MV-4-11 (cell line): ENCODE measurements at regions not wholly inside any gene's neighbourhood (a gene's known extent, or its start where the extent isn't known, plus 50 kb on each side); places are given as distances from the start of the nearest gene placed in this dataset.
A peak's percentile ranks its signal among the peaks of the same experiment; 100 is the strongest.

Experiments used
- DNase-seq: peaks from one replicate; lab custom pipeline; 2025; lab: John Stamatoyannopoulos, UW

DNA sequence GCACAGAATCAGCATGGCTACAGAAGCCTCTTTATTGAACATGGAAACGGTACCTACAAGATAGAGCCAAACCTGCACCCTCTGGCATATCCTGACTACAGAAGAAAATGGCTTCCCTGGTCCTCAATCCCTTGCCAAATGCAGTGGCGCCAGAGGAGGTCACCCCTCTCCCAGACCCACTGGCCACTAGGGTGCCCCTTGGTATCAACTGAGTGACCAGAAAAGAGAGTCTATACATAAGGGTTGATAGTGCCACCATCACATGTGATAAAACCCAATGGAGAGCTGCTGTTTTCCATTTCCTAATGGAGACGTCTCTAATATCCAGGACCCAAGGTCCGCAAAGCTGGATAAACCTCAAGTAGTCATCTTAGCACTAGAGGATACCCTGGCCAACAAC lies 52.7 kb upstream of the ALK start:
- DNase-seq: no peak

DNA sequence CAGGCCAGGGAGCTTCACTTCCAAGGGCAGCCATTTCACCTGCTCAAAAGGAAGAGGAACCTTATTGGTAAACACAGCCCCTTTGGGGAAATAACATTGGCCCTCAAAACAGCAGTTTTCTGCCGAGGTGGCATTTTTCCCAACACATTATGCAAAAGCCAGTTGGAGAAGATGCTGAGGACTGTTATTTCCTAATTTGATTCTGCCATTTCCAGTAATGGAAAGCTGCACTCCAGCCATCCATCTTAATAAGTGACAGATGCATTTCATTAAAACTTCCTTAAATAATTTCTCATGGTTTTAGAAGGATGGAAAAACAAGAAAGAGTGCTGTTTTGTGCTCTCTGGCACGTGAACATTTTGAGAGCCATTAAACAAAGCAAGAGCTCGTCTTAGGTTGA lies 55.9 kb upstream of the ALK start:
- no peak for DNase-seq

GRCh38 chr2:29981402-29981801 lies 60.0 kb upstream of the ALK start:
- DNase-seq: no peak

- DNase-seq: no peak
Observed at GRCh38 chr2:29983308-29983707, 61.9 kb upstream of the ALK start.

DNA sequence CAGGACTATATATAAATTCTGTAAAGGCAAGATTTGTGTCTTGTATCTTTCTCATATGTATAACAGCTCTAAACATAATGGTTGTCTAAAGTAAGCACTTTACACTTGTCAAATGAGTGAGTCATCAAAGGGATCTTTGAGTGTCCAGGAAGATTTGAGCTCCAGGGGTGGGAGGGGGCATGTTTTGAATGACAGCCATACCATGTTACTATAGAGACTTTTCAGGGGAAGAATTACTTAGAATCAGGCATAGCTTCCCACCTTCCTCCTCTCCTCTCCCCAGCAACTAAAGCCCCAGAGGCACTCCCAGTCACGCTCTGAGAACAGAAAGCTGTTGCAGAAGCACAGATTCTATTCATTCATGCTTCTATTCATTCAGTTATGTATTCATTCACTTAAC lies 65.8 kb upstream of the ALK start:
- no peak for DNase-seq

DNA sequence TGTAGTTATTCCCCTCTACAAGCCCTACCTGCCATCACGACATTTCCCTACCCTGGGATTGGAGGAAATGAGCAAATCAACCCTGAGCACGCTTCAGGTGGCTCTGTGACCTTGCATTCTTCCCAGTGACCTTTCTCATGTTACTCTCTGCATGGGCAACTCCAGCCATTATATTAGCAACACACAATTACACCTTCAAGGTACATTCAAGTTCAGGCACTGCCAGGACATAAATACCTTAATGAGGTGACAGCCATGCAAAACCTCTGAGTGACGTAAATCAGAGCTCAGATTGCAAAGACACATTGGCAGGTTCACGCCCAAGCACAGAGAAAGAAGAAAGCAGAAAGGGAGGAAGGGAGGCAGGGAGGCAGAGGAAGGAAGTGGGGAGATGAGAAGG lies 68.7 kb upstream of the ALK start:
- DNase-seq: no peak

DNA sequence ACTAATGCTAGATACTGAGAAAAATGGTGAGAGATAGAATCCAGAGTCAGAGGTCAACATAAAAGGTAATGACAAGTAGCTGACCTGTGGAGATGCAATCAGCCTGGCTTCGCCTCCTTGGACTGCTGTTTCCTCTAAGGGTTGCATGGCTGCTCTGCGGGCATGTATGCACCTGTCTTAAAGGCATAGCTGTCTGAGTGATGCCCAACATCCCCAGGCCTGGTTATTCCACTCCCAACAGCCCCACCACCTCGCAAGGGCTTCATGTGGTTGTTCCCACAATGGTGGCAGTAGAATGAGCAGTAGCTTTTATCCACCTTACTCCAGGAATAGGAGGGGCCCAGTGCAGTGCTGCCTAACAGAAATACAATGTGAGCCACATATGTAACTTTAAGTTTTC lies 69.7 kb upstream of the ALK start:
- no peak for DNase-seq

GRCh38 chr2:29995241-29995640 lies 73.9 kb upstream of the ALK start:
- DNase-seq: no peak

GRCh38 chr2:30003128-30003527 lies 81.7 kb upstream of the ALK start:
- no peak for DNase-seq

DNA sequence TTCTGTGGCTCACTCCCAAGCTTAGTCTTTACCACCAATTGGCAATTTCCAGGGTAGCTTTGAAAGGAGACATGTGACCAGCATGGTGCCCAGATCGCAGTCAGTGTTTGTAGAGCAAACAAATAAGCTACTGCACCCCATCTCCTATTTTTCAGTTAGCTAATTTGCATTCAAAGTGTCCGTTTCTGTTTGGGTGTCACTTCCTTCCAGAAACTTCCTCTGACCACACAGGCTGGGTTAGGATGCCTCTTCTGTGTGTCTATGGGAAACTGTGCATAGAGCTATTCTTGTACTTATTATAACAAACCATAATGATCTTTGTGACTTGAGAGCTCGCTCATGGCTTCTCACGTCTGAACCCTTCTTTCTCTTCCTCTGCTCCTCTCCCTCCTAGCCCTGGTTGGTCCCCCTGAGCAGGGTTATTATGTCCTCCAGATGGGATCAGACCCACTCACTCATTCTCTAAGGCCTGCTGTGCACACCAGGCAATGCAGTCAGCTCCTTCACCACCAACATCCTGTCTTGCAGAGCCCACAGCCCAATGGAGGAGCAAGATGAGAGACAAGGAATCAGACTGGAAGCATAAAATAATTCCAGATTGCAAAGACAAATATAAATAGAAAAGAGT lies 101.2 kb upstream of the ALK start:
- DNase-seq: peak; percentile 41

DNA sequence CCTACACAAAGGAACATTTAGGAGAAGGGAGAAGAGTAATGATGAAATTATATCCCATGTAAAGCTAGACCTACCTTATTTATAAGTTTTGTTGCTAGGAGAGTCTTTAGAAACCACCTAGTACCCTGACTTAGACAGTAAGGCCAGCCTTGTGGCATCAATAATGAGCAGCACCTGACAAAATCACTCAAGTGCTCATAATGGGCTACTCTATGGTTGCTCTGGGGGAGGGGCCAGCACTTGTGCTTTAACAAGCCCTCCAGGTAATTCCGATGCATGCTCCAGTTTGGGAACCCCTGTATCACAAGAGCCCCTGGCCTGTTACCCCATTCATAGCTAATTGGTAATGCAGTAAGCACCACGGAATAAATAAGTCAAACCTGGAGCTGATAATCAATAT lies 102.9 kb upstream of the ALK start:
- DNase-seq: no peak

GRCh38 chr2:30026091-30027055 lies 105.0 kb upstream of the ALK start:
- DNase-seq: no peak

- DNase-seq: no peak
Observed at GRCh38 chr2:30029804-30030203, 108.4 kb upstream of the ALK start.

DNA sequence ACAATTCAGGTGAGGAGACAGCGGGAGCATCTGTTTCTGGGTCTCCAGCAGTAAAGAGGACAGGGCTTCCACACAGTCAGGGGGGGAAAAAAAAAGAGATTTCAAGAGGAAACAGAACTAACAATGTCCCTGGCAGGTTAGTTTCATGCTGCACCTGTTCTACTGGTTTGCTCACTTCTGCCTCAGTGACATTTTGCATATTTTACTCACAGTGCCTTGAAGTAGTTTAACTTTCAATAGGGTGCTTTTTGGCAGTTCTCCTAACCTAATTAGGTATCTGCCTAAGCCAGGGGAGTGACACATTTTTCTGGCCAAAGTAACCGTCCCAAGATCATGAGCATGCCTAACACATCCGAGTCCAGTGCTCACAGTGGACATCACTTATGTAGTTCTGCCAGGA lies 109.0 kb upstream of the ALK start:
- DNase-seq: no peak

- no peak for DNase-seq
Observed at GRCh38 chr2:30031184-30031583, 109.8 kb upstream of the ALK start.

- DNase-seq: no peak
Observed at GRCh38 chr2:30034052-30034775, 112.6 kb upstream of the YPEL5 start.

DNA sequence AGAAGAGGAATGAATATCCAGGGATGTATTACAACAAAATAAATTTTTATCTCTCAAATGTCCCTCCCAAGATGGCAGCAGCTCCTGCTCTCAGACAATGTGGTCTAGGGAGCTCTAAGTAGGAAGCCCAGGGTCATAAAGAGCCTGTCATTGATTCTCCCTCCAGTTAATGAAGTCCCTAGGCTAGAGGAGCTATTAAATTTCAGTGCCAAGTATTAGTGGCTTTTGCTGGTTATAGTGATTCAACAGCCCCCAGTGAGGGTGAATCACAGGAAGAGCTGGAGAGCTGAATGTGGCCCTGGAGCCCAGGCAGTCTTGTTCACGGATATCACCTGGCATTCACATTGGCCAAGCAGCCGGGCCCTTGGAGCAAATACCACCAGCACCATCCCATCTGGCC lies 109.8 kb upstream of the YPEL5 start:
- no peak for DNase-seq

- DNase-seq: no peak
Observed at GRCh38 chr2:30038419-30038818, 108.4 kb upstream of the YPEL5 start.

DNA sequence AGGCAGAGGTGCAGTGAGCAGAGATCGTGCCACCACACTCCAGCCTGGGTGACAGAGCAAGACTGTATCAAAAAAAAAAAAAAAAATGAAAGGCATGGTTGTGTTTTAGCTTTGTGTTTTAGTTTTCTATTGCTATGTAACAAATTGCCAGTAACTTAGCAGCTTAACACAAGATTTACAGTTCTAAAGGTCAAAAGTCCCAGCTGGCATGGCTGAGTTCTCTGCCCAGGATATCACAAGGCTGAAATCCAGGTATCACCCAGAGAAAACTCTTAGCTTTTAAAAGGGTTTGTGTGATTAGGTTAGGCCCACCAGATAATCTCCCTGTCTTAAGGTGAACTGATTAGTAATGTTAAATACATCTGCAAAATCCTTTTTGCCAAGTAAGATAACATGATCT lies 107.7 kb upstream of the YPEL5 start:
- DNase-seq: no peak

GRCh38 chr2:30040147-30040546 lies 106.7 kb upstream of the YPEL5 start:
- no peak for DNase-seq

DNA sequence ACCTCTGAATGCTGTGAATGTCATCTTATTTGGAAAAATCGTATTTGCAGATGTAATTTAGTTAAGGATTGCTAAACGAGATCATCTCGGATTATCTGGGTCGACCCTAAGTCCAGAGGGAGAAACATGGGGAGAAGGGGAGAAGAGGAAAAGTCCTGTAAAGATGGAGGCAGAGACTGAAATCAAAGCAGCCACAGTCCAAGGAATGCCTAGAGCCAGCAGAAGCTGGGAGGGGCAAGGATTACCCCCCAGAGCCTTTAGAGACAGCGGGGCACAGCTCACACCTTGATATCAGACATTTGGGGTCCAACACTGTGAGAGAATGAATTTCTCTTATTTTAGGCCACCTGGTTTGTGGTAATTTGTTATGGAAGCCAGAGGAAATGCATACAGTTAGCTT lies 104.9 kb upstream of the YPEL5 start:
- DNase-seq: no peak

GRCh38 chr2:30046396-30046795 lies 100.4 kb upstream of the YPEL5 start:
- no peak for DNase-seq

GRCh38 chr2:30046979-30047378 lies 99.8 kb upstream of the YPEL5 start:
- no peak for DNase-seq
